Keratinocyte (primary cell): ENCODE measurements at regions not wholly inside any gene's neighbourhood (a gene's known extent, or its start where the extent isn't known, plus 50 kb on each side); places are given as distances from the start of the nearest gene placed in this dataset.

Experiments used
- DNase-seq: peaks from one replicate; pipeline ENCODE4 v3.0.0-alpha.2; 2011; ENCODE audit warnings: low read depth, missing footprints, low spot score
- FAIRE-seq: peaks from 2 replicates; lab custom pipeline; 2011; peaks lifted over from hg19 to GRCh38; lab: Jason Lieb, UNC
- H2AFZ ChIP-seq: 2 replicates; pipeline ENCODE4 v1.6.0; 2012; ENCODE audit warnings: low read length, control low read depth, inconsistent platforms; ENCODE audit not compliant: control insufficient read depth
- H3K27ac ChIP-seq: 2 replicates; pipeline ENCODE4 v1.5.1; 2011; ENCODE audit warnings: low read length; ENCODE audit not compliant: control insufficient read depth, insufficient read depth
- H3K27me3 ChIP-seq: 3 replicates; pipeline ENCODE4 v1.6.0; 2011; ENCODE audit warnings: low read length; ENCODE audit not compliant: control insufficient read depth, insufficient read depth; ENCODE audit errors: extremely low read depth
- H3K36me3 ChIP-seq, 2 experiments: 2 replicates in 1 of 2; 3 replicates in 1 of 2; pipeline ENCODE4 v1.5.1; 2011; ENCODE audit warnings: low read length in 2 of 2, mild to moderate bottlenecking in 1 of 2; ENCODE audit not compliant: control insufficient read depth in 2 of 2, insufficient read depth in 2 of 2; ENCODE audit errors: extremely low read depth in 1 of 2
- H3K4me1 ChIP-seq: 3 replicates; pipeline ENCODE4 v1.5.1; 2011; ENCODE audit warnings: low read length; ENCODE audit not compliant: control insufficient read depth, insufficient read depth; ENCODE audit errors: extremely low read depth
- H3K4me2 ChIP-seq: 3 replicates; pipeline ENCODE4 v1.6.0; 2011; ENCODE audit warnings: low read depth, low read length; ENCODE audit not compliant: control insufficient read depth, insufficient read depth; ENCODE audit errors: extremely low read depth
- H3K4me3 ChIP-seq, 3 experiments: fragments of 200-600 bp in 1 of 3; sonication (generic) in 1 of 3; 2 replicates in 2 of 3; 3 replicates in 1 of 3; pipeline ENCODE4 v1.5.1; 2011 to 2016; ENCODE audit warnings: low read length in 3 of 3, mild to moderate bottlenecking in 3 of 3, control low read depth in 2 of 3, inconsistent platforms in 1 of 3, low read depth in 1 of 3, mixed read lengths in 1 of 3, mixed run types in 1 of 3, moderate library complexity in 1 of 3; ENCODE audit not compliant: control insufficient read depth in 2 of 3, insufficient read depth in 2 of 3; ENCODE audit errors: extremely low read depth in 1 of 3
- H3K79me2 ChIP-seq: 2 replicates; pipeline ENCODE4 v1.6.0; 2012; ENCODE audit warnings: low read length; ENCODE audit not compliant: control insufficient read depth, insufficient read depth
- H3K9ac ChIP-seq: 3 replicates; pipeline ENCODE4 v1.6.0; 2011; ENCODE audit warnings: low read length; ENCODE audit not compliant: control insufficient read depth, insufficient read depth; ENCODE audit errors: extremely low read depth
- H3K9me1 ChIP-seq: 3 replicates; pipeline ENCODE4 v1.6.0; 2011; ENCODE audit warnings: low read length; ENCODE audit not compliant: control insufficient read depth, insufficient read depth; ENCODE audit errors: extremely low read depth
- H3K9me3 ChIP-seq: 2 replicates; pipeline ENCODE4 v1.5.1; 2012; ENCODE audit warnings: low read depth, low read length; ENCODE audit not compliant: control insufficient read depth
- H4K20me1 ChIP-seq: 3 replicates; pipeline ENCODE4 v1.6.0; 2011; ENCODE audit warnings: low read length; ENCODE audit not compliant: control insufficient read depth, insufficient read depth; ENCODE audit errors: extremely low read depth
- CTCF ChIP-seq, 3 experiments: IDR thresholded peaks in 1 of 3; conservative IDR thresholded peaks in 1 of 3; optimal IDR thresholded peaks in 1 of 3; 2 replicates in 2 of 3; 3 replicates in 1 of 3; pipeline versions ENCODE3 to v1.5.1; 2011; ENCODE audit warnings: low read length in 3 of 3, mild to moderate bottlenecking in 3 of 3, moderate library complexity in 2 of 3, control low read depth in 1 of 3, inconsistent platforms in 1 of 3; ENCODE audit not compliant: insufficient read depth in 2 of 3; ENCODE audit errors: extremely low read depth in 1 of 3
- EZH2 ChIP-seq: IDR thresholded peaks from one replicate; pipeline ENCODE4 v1.6.1; 2012; ENCODE audit warnings: inconsistent platforms, mild to moderate bottlenecking, low read length, moderate library complexity
- dilution Hi-C: fragments of 300-500 bp; cut with MboI; formaldehyde crosslinking; loops from one replicate; pipeline ENCODE4 v1.7.0; 2020; ENCODE audit warnings: low sequenced_read_pairs; ENCODE audit not compliant: extremely low pct_ligation_motif_present

GRCh38 chr7:133165001-133165400 is 83.1 kb upstream of the CHCHD3 start:
- H3K79me2 ChIP-seq, result no peaks in the 10 kb centered on the region
- H3K36me3 ChIP-seq, result no peaks in the 10 kb centered on the region
- DNase-seq (no peak), FAIRE-seq (no peak)
- H3K9me1 ChIP-seq, result no peaks in the 10 kb centered on the region
- no peak overlapping the region for H2AFZ ChIP-seq
- no peak overlapping the region for H3K27ac ChIP-seq
- H3K4me3 ChIP-seq, result no peak overlapping the region
- H3K9me3 ChIP-seq, result no peaks in the 10 kb centered on the region
- no peaks in the 10 kb centered on the region for H3K4me1 ChIP-seq
- dilution Hi-C loops, result no loop called here
- H3K4me2 ChIP-seq, result no peak overlapping the region
- H4K20me1 ChIP-seq, result no peaks in the 10 kb centered on the region
- H3K9ac ChIP-seq, result no peak overlapping the region
- peaks cover 5% of the 10 kb centered on the region for H3K27me3 ChIP-seq
- TF ChIP-seq EZH2 (no peak), CTCF (optimal IDR thresholded peaks at IDR 0.05 in 1 of 3, IDR thresholded peaks at IDR 0.05 in 1 of 3, conservative IDR thresholded peaks at IDR 0.05 in 1 of 3; ENCODE audit: extremely low read depth in 1 of 3, insufficient read depth in 2 of 3, low read length in 3 of 3) (no peak)

- no peak overlapping the region for H2AFZ ChIP-seq
- dilution Hi-C loops, result no loop called here
- H3K9me3 ChIP-seq, result no peaks in the 10 kb centered on the region
- no peak overlapping the region for H3K4me2 ChIP-seq
- H3K27me3 ChIP-seq, result peaks cover 5% of the 10 kb centered on the region
- TF ChIP-seq CTCF (optimal IDR thresholded peaks at IDR 0.05 in 1 of 3, IDR thresholded peaks at IDR 0.05 in 1 of 3, conservative IDR thresholded peaks at IDR 0.05 in 1 of 3; ENCODE audit: extremely low read depth in 1 of 3, insufficient read depth in 2 of 3, low read length in 3 of 3) (no peak), EZH2 (no peak)
- FAIRE-seq (no peak), DNase-seq (no peak)
- no peak overlapping the region for H3K9ac ChIP-seq
- no peaks in the 10 kb centered on the region for H4K20me1 ChIP-seq
- H3K27ac ChIP-seq, result no peak overlapping the region
- no peaks in the 10 kb centered on the region for H3K79me2 ChIP-seq
- no peak overlapping the region for H3K4me3 ChIP-seq
- H3K36me3 ChIP-seq, result no peaks in the 10 kb centered on the region
- H3K9me1 ChIP-seq, result no peaks in the 10 kb centered on the region
- no peaks in the 10 kb centered on the region for H3K4me1 ChIP-seq
These were observed 83.6 kb upstream of the CHCHD3 start for GRCh38 chr7:133165529-133165928.
